Spinal cord (tissue), 9 donors: ENCODE measurements at regions not wholly inside any gene's neighbourhood (a gene's known extent, or its start where the extent isn't known, plus 50 kb on each side); places are given as distances from the start of the nearest gene placed in this dataset.
"Not testable (repeated sequence)": the region's sequence is repeated elsewhere in the genome, so short reads cannot be mapped to it uniquely, and the experiment has no call there.

Experiments
- DNase-seq, 6 donors: peaks; one replicate each; pipeline versions ENCODE4 v3.0.0 to v3.0.0-alpha.2; 2013 to 2015; ENCODE audit warnings: low spot score in 6 of 6, low read depth in 4 of 6
- H3K27ac ChIP-seq: one replicate; pipeline ENCODE4 v1.5.1; 2013; ENCODE audit warnings: low read depth, low read length, control low read depth
- H3K27me3 ChIP-seq: one replicate; pipeline ENCODE4 v1.6.1; 2013; ENCODE audit warnings: low read length; ENCODE audit not compliant: control insufficient read depth, insufficient read depth
- H3K36me3 ChIP-seq: one replicate; pipeline ENCODE4 v1.6.1; 2013; ENCODE audit warnings: low read length; ENCODE audit not compliant: control insufficient read depth, insufficient read depth
- H3K4me1 ChIP-seq: one replicate; pipeline ENCODE4 v1.6.1; 2013; ENCODE audit warnings: low read length; ENCODE audit not compliant: control insufficient read depth, insufficient read depth
- H3K4me3 ChIP-seq: one replicate; pipeline ENCODE4 v1.5.1; 2013; ENCODE audit warnings: low read depth, low read length, control low read depth
- H3K9me3 ChIP-seq: one replicate; pipeline ENCODE4 v1.6.1; 2013; ENCODE audit warnings: low read length; ENCODE audit not compliant: control insufficient read depth, insufficient read depth
- WGBS: methylation state at CpG from one replicate; pipeline ENCODE4 v1.1.5; 2013; ENCODE audit warnings: missing lambda C conversion rate; ENCODE audit not compliant: insufficient coverage; 5-methylcytosine and 5-hydroxymethylcytosine counted together
- donor health status: healthy.

- H3K27me3 ChIP-seq: not testable (repeated sequence)
These were observed 729.9 kb upstream of the TPTE start for GRCh38 chr21:9791453-9791852.

DNA sequence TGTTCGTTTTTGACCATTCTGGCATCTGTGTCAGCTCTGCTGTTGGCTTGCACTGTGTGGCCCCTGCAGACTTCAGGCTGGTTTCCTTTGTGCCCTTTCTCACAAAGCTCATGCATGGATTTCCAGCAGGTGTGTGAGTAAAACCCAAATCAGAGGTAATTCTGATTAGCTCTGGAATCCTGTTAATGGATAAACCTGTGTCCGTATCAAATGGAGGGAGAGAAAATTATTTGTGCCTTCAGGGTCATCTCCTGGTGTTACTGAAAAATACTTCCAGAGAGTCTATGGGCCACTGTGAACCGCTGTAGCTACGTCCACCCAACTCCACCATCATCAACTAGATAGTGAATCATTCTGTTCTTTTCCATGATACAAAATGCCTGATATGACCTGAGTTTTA is 726.1 kb upstream of the TPTE start:
- 56% methylated on average over 2 of the region's 4 CpGs for WGBS
- not testable (repeated sequence) for H3K27ac ChIP-seq, DNase-seq, H3K9me3 ChIP-seq, H3K4me1 ChIP-seq, H3K27me3 ChIP-seq, H3K36me3 ChIP-seq, H3K4me3 ChIP-seq

More at GRCh38 chr21:9791453-9791852, 729.9 kb upstream of the TPTE start:
- H3K27ac ChIP-seq, DNase-seq, H3K4me1 ChIP-seq, H3K9me3 ChIP-seq, H3K36me3 ChIP-seq, H3K4me3 ChIP-seq: not testable (repeated sequence)
- no CpG with 5 or more reads among the region's 2 CpGs for WGBS

- H3K27me3 ChIP-seq, H3K4me3 ChIP-seq, DNase-seq, H3K36me3 ChIP-seq, H3K9me3 ChIP-seq, H3K4me1 ChIP-seq, H3K27ac ChIP-seq: not testable (repeated sequence)
These were observed 725.1 kb upstream of the TPTE start for GRCh38 chr21:9796293-9796692.

DNA sequence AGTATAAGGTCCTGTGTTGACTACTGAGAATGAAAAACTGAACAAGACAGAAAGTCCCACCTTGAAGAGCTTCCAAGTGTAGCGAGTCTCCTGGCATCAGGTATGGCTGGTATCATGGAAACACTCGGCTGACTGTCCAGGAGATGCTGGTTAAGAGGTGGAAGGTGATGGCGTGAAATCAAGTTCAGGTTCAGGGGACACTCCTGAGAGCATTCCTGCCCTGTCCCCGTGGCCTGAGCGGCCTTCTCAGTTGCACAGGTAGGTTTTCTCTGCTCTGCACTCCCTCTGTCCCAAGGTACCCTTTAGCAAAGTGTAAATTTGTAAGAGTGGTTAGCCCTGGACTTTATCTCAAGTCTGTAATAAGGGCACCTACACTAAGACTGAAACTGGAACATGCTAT is 713.7 kb upstream of the TPTE start:
- not testable (repeated sequence) for H3K4me3 ChIP-seq, H3K36me3 ChIP-seq, H3K4me1 ChIP-seq, H3K9me3 ChIP-seq, DNase-seq, H3K27me3 ChIP-seq, H3K27ac ChIP-seq
- WGBS: no CpG with 5 or more reads among the region's 5 CpGs

GRCh38 chr21:9811223-9812004 is 710.0 kb upstream of the TPTE start:
- H3K4me3 ChIP-seq, H3K27me3 ChIP-seq, H3K27ac ChIP-seq, H3K9me3 ChIP-seq, H3K4me1 ChIP-seq, DNase-seq, H3K36me3 ChIP-seq: not testable (repeated sequence)
- 72% methylated on average over 8 of the region's 50 CpGs for WGBS

- WGBS: 76% methylated on average over 8 of the region's 35 CpGs
- H3K4me1 ChIP-seq, H3K27me3 ChIP-seq, H3K4me3 ChIP-seq, H3K36me3 ChIP-seq, H3K9me3 ChIP-seq, DNase-seq, H3K27ac ChIP-seq: not testable (repeated sequence)
These were observed 708.9 kb upstream of the TPTE start for GRCh38 chr21:9812507-9812906.

- H3K9me3 ChIP-seq, H3K4me1 ChIP-seq, H3K36me3 ChIP-seq, H3K27ac ChIP-seq, DNase-seq, H3K27me3 ChIP-seq, H3K4me3 ChIP-seq: not testable (repeated sequence)
- 70% methylated on average over 2 of the region's 57 CpGs for WGBS
These were observed 707.2 kb upstream of the TPTE start for GRCh38 chr21:9813894-9814814.

GRCh38 chr21:9815181-9815789 is 706.1 kb upstream of the TPTE start:
- not testable (repeated sequence) for DNase-seq, H3K9me3 ChIP-seq, H3K4me3 ChIP-seq, H3K36me3 ChIP-seq, H3K4me1 ChIP-seq, H3K27me3 ChIP-seq, H3K27ac ChIP-seq
- no CpG with 5 or more reads among the region's 43 CpGs for WGBS

DNA sequence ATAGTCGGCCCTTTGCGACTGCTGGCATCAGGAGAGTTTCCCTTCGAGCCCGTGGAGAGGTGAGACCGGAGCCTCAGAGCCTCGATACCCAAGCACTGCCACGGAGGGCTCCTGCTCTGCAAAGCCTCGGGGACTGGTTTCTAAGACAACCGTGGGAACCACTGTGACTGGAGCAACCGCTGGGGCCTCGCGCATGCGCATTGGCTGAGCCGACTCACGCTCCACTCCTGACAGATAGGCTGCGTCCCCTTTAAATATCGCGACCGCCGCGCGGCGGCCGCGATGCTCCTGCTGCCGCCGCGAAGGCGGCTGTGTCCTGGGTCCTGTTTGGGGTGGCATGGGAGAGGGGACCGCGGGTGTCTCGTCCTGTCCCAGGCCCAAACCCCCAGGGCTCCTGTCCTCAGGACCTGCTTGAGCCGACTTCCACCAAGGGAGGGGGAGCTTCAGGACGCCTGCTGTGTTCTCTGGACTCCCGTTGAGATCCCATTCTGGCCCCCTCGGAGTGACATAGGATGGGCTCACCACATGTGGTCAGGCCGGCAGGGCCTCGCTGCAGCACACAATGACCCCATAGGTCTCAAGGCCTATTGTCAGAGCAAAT is 704.5 kb upstream of the TPTE start:
- not testable (repeated sequence) for H3K4me1 ChIP-seq, H3K27me3 ChIP-seq, H3K9me3 ChIP-seq, H3K4me3 ChIP-seq, H3K36me3 ChIP-seq, DNase-seq, H3K27ac ChIP-seq
- WGBS: no CpG with 5 or more reads among the region's 38 CpGs
